ENCODE measurements at regions not wholly inside any gene's neighbourhood (a gene's known extent, or its start where the extent isn't known, plus 50 kb on each side); places are given as distances from the start of the nearest gene placed in this dataset.

- H2AFZ ChIP-seq (ENCODE audit: low read depth, low read length), result no peak overlapping the region
- no peaks in the 10 kb centered on the region for H3F3A ChIP-seq (ENCODE audit: insufficient read depth, low read length, poor library complexity, severe bottlenecking)
- H3K27me3 ChIP-seq (ENCODE audit: insufficient read depth, low read depth, low read length), result no peaks in the 10 kb centered on the region
- no peaks in the 10 kb centered on the region for H3K79me2 ChIP-seq (replicated peaks; ENCODE audit: insufficient read depth, low read length)
- no peak overlapping the region for H3K27ac ChIP-seq (ENCODE audit: low read length)
- H3K4me3 ChIP-seq (ENCODE audit: low read length), result no peak overlapping the region
- no peaks in the 10 kb centered on the region for H3K36me3 ChIP-seq (ENCODE audit: insufficient read depth, low read length)
- no peak overlapping the region for H3K4me2 ChIP-seq (ENCODE audit: low read length)
- TF ChIP-seq EP300 (conservative IDR thresholded peaks at IDR 0.05; ENCODE audit: poor library complexity, severe bottlenecking), result no peak
- TF ChIP-seq SMC3 (conservative IDR thresholded peaks at IDR 0.05; ENCODE audit: poor library complexity), result no peak
- TF ChIP-seq EZH2 (IDR thresholded peaks at IDR 0.05; ENCODE audit: borderline replicate concordance, insufficient read depth, low read length, poor library complexity, severe bottlenecking), result no peak
- no peaks in the 10 kb centered on the region for H4K20me1 ChIP-seq (ENCODE audit: insufficient read depth)
- H3K9me3 ChIP-seq (ENCODE audit: low read length), result no peaks in the 10 kb centered on the region
- H3K9ac ChIP-seq (ENCODE audit: low read length), result no peak overlapping the region
- no peaks in the 10 kb centered on the region for H3K9me2 ChIP-seq (ENCODE audit: insufficient read depth, low read length)
Observed at GRCh38 chr12:126076515-126076914, 1011.3 kb downstream of the AACS start.

DNA sequence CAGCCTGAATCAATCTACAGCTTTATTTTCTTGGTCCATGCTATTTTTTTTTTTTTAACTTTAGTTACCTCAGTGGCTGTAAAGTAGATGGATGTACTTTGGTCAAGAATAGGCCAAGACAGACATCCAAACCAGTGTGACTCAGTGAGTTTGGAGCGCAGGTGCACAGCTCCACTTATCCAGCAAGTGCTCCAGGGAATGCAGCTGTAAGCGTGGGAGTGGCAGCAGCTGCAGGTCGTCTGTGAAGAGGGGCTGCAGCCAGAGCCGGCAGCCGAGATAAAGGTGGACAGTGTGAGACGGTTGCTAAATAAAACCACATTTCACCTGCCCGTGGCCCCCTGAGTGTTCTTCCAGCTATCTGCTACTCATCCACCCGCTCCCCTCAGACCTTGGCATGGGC, 1018.7 kb downstream of the AACS start:
- Histone ChIP-seq H3K4me3 (ENCODE audit: low read length) (no peak overlapping the region), H3K9me3 (ENCODE audit: low read length) (no peaks in the 10 kb centered on the region), H3K27me3 (ENCODE audit: insufficient read depth, low read depth, low read length) (no peaks in the 10 kb centered on the region), H3F3A (ENCODE audit: insufficient read depth, low read length, poor library complexity, severe bottlenecking) (no peaks in the 10 kb centered on the region), H3K79me2 (replicated peaks; ENCODE audit: insufficient read depth, low read length) (no peaks in the 10 kb centered on the region), H3K9me2 (ENCODE audit: insufficient read depth, low read length) (no peaks in the 10 kb centered on the region), H3K9ac (ENCODE audit: low read length) (no peak overlapping the region), H3K36me3 (ENCODE audit: insufficient read depth, low read length) (no peaks in the 10 kb centered on the region), H2AFZ (ENCODE audit: low read depth, low read length) (no peak overlapping the region), H4K20me1 (ENCODE audit: insufficient read depth) (no peaks in the 10 kb centered on the region), H3K27ac (ENCODE audit: low read length) (no peak overlapping the region), H3K4me2 (ENCODE audit: low read length) (no peak overlapping the region)
- TF ChIP-seq POLR2AphosphoS5 (IDR thresholded peaks at IDR 0.05), result no peak
- TF ChIP-seq TAF1 (IDR thresholded peaks at IDR 0.05; ENCODE audit: low read depth), result no peak
- no peak for TF ChIP-seq RAD21 (conservative IDR thresholded peaks at IDR 0.05)
- TF ChIP-seq EP300 (conservative IDR thresholded peaks at IDR 0.05; ENCODE audit: poor library complexity, severe bottlenecking), result no peak
- no peak for TF ChIP-seq MXI1 (conservative IDR thresholded peaks at IDR 0.05; ENCODE audit: poor library complexity, severe bottlenecking)
- TF ChIP-seq EZH2 (IDR thresholded peaks at IDR 0.05; ENCODE audit: borderline replicate concordance, insufficient read depth, low read length, poor library complexity, severe bottlenecking), result no peak
- TF ChIP-seq, protein P1, sequence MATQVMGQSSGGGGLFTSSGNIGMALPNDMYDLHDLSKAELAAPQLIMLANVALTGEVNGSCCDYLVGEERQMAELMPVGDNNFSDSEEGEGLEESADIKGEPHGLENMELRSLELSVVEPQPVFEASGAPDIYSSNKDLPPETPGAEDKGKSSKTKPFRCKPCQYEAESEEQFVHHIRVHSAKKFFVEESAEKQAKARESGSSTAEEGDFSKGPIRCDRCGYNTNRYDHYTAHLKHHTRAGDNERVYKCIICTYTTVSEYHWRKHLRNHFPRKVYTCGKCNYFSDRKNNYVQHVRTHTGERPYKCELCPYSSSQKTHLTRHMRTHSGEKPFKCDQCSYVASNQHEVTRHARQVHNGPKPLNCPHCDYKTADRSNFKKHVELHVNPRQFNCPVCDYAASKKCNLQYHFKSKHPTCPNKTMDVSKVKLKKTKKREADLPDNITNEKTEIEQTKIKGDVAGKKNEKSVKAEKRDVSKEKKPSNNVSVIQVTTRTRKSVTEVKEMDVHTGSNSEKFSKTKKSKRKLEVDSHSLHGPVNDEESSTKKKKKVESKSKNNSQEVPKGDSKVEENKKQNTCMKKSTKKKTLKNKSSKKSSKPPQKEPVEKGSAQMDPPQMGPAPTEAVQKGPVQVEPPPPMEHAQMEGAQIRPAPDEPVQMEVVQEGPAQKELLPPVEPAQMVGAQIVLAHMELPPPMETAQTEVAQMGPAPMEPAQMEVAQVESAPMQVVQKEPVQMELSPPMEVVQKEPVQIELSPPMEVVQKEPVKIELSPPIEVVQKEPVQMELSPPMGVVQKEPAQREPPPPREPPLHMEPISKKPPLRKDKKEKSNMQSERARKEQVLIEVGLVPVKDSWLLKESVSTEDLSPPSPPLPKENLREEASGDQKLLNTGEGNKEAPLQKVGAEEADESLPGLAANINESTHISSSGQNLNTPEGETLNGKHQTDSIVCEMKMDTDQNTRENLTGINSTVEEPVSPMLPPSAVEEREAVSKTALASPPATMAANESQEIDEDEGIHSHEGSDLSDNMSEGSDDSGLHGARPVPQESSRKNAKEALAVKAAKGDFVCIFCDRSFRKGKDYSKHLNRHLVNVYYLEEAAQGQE (IDR thresholded peaks at IDR 0.05; ENCODE audit: borderline replicate concordance), result no peak
- TF ChIP-seq SMC3 (conservative IDR thresholded peaks at IDR 0.05; ENCODE audit: poor library complexity), result no peak
- TF ChIP-seq, protein P2, sequence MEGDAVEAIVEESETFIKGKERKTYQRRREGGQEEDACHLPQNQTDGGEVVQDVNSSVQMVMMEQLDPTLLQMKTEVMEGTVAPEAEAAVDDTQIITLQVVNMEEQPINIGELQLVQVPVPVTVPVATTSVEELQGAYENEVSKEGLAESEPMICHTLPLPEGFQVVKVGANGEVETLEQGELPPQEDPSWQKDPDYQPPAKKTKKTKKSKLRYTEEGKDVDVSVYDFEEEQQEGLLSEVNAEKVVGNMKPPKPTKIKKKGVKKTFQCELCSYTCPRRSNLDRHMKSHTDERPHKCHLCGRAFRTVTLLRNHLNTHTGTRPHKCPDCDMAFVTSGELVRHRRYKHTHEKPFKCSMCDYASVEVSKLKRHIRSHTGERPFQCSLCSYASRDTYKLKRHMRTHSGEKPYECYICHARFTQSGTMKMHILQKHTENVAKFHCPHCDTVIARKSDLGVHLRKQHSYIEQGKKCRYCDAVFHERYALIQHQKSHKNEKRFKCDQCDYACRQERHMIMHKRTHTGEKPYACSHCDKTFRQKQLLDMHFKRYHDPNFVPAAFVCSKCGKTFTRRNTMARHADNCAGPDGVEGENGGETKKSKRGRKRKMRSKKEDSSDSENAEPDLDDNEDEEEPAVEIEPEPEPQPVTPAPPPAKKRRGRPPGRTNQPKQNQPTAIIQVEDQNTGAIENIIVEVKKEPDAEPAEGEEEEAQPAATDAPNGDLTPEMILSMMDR (IDR thresholded peaks at IDR 0.05; ENCODE audit: poor library complexity, severe bottlenecking), result no peak

DNA sequence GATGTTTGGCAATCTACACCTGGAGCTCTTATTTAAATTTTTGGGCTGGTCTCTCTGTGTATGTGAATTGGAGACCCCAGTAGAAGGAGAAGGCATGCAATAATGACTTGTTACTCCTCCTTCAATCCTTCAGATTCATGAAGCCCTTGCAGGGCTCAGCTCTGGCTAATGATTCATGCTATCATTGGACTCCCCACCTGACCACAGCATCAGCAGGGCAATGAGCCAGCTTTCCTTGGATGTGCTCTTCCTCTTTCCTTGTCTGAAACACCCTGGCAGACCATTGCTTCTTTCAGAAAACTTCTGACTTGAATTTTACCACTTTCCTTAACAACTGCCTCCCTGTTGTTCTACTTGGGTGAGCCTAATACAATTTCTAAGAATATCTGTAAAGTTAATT, 1019.2 kb downstream of the AACS start:
- Histone ChIP-seq H3K9me3 (ENCODE audit: low read length) (no peaks in the 10 kb centered on the region), H3K9me2 (ENCODE audit: insufficient read depth, low read length) (no peaks in the 10 kb centered on the region), H3F3A (ENCODE audit: insufficient read depth, low read length, poor library complexity, severe bottlenecking) (no peaks in the 10 kb centered on the region), H3K79me2 (replicated peaks; ENCODE audit: insufficient read depth, low read length) (no peaks in the 10 kb centered on the region), H3K4me2 (ENCODE audit: low read length) (no peak overlapping the region), H4K20me1 (ENCODE audit: insufficient read depth) (no peaks in the 10 kb centered on the region), H3K36me3 (ENCODE audit: insufficient read depth, low read length) (no peaks in the 10 kb centered on the region), H3K27ac (ENCODE audit: low read length) (no peak overlapping the region), H3K4me3 (ENCODE audit: low read length) (no peak overlapping the region), H3K27me3 (ENCODE audit: insufficient read depth, low read depth, low read length) (no peaks in the 10 kb centered on the region), H3K9ac (ENCODE audit: low read length) (no peak overlapping the region), H2AFZ (ENCODE audit: low read depth, low read length) (no peak overlapping the region)
- no peak for TF ChIP-seq MXI1 (conservative IDR thresholded peaks at IDR 0.05; ENCODE audit: poor library complexity, severe bottlenecking)
- TF ChIP-seq, protein P2 (IDR thresholded peaks at IDR 0.05; ENCODE audit: poor library complexity, severe bottlenecking), result no peak
- TF ChIP-seq SMC3 (conservative IDR thresholded peaks at IDR 0.05; ENCODE audit: poor library complexity), result no peak
- no peak for TF ChIP-seq EZH2 (IDR thresholded peaks at IDR 0.05; ENCODE audit: borderline replicate concordance, insufficient read depth, low read length, poor library complexity, severe bottlenecking)
- TF ChIP-seq, protein P1 (IDR thresholded peaks at IDR 0.05; ENCODE audit: borderline replicate concordance), result no peak
- no peak for TF ChIP-seq TAF1 (IDR thresholded peaks at IDR 0.05; ENCODE audit: low read depth)
- no peak for TF ChIP-seq EP300 (conservative IDR thresholded peaks at IDR 0.05; ENCODE audit: poor library complexity, severe bottlenecking)
- no peak for TF ChIP-seq RAD21 (conservative IDR thresholded peaks at IDR 0.05)
- TF ChIP-seq POLR2AphosphoS5 (IDR thresholded peaks at IDR 0.05), result no peak
